GM10266 (cell line): ENCODE measurements at regions not wholly inside any gene's neighbourhood (a gene's known extent, or its start where the extent isn't known, plus 50 kb on each side); places are given as distances from the start of the nearest gene placed in this dataset.
"Not testable (repeated sequence)": the region's sequence is repeated elsewhere in the genome, so short reads cannot be mapped to it uniquely, and the experiment has no call there.

ENCODE experiments used
- DNase-seq: peaks from one replicate; pipeline ENCODE4 v3.0.0; 2012; ENCODE audit errors: extremely low spot score
- TF ChIP-seq, protein P1 (sequence below): IDR thresholded peaks from 2 replicates; pipeline ENCODE4 v1.5.1; 2012; ENCODE audit warnings: mild to moderate bottlenecking, low read depth; ENCODE audit not compliant: control insufficient read depth, insufficient read depth; ENCODE audit errors: missing control alignments

DNA sequence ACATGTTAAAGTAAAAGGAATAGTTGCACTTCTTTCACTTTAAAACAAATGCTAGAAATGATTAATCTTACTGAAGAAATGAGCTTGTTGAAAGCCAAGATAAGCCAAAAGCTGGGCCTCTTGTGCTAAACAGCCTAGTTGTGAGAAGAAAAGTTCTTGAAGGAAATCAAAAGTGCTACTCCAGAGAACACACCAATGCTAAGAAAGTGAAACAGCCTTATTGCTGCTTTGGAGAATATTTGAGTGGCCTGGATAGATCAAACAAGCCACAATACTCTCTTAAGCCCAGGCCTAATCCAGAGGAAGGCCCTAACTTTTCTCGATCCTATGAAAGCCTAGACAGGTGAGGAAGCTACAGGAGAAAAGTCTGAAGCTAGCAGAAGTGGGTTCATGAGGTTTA lies 967.9 kb upstream of the INTU start:
- no peak for DNase-seq
- TF ChIP-seq, protein P1, sequence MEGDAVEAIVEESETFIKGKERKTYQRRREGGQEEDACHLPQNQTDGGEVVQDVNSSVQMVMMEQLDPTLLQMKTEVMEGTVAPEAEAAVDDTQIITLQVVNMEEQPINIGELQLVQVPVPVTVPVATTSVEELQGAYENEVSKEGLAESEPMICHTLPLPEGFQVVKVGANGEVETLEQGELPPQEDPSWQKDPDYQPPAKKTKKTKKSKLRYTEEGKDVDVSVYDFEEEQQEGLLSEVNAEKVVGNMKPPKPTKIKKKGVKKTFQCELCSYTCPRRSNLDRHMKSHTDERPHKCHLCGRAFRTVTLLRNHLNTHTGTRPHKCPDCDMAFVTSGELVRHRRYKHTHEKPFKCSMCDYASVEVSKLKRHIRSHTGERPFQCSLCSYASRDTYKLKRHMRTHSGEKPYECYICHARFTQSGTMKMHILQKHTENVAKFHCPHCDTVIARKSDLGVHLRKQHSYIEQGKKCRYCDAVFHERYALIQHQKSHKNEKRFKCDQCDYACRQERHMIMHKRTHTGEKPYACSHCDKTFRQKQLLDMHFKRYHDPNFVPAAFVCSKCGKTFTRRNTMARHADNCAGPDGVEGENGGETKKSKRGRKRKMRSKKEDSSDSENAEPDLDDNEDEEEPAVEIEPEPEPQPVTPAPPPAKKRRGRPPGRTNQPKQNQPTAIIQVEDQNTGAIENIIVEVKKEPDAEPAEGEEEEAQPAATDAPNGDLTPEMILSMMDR, result no peak

DNA sequence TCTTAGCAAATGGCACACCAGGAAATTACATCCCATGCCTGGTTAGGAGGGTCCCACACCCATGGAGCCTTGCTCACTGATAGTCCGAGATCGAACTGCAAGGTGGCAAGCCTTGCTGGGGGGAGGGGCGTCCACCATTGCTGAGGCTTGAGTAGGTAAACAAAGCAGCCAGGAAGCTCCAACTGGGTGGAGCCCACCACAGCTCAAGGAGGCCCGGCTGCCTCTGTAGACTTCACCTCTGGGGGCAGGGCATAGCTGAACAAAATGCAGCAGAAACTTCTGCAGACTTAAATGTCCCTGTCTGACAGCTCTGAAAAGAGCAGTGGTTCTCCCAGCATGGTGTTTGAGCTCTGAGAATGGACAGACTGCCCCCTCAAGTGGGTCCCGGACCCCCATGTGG lies 962.7 kb upstream of the INTU start:
- DNase-seq, result not testable (repeated sequence)

DNA sequence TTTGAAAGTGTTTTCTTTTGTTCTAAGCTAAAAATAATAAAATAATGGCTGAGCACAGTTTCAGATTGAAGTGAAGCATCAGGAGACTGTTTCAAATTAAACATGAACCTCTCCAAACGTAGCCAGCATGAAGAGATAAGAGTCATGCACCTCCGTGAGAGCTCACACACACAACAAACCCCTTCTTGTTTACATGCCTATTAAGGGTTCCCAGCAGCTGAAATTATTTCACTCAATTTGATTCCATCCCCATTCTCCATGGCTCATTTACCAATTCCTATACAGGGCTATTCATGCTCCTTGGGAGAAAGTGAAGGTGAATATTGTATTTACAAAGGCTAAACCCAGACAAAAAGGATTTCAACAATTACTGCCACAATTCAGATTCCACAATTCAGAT lies 954.1 kb upstream of the INTU start:
- TF ChIP-seq, protein P1, result no peak
- DNase-seq, result no peak

DNA sequence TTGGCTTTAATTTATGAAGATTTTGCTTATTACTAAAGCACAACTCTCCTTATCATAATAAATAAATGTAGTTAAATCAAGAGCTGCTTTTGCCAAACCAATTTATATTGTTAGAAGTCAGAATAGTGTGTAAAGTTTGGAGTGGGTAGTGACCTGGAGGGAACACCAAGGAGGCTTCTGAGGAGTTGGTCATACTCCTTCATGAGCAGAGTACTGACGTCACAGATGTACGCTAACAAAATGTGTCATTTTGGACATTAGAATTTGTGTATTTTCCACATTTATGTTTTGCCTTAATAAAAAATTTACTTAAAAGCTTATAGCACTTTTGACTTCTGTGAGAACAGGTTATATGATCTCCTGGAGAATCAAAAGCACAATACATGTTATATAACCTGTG lies 953.5 kb upstream of the INTU start:
- TF ChIP-seq, protein P1, result no peak
- DNase-seq, result no peak

DNA sequence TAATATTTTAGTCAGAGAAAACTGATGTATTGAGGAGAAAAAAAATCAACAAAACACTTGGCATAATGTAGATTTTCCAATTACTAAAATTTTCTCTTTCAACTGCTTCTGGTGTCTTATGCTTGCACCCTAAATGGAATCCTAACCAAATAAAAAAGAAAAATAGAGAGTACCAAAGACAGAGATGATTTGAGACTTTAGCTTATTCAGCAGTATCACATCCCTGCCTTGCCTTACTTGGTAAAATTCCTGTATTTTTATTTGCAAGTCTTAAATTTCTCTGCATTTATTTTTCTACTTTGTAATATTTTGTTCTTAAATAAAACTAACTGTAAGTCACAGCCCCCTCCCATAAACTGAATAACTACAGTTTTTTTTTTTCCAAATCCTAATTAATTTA lies 950.5 kb upstream of the INTU start:
- TF ChIP-seq, protein P1, result no peak

DNA sequence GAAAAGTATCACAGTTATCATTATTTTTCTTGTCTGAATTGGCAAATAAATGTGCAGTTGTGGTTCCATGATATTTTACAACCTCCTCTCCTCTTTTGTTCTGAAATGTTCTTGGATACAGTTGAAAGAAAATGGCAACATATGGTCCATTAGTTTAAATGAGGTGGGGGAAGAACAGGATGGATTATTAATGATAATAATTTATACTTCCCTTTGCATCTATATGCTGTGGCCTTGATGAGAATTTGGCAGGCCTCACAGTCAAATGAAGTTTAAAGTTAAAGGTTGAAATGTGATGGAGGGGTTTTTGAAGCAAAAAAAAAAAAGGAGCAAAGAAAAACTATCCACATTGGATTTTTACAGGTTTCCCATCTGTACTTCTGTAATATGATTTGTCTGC lies 946.3 kb upstream of the INTU start:
- DNase-seq, result no peak
- TF ChIP-seq, protein P1, result no peak

More for the DNA sequence above, 950.5 kb upstream of the INTU start:
- no peak for DNase-seq

DNA sequence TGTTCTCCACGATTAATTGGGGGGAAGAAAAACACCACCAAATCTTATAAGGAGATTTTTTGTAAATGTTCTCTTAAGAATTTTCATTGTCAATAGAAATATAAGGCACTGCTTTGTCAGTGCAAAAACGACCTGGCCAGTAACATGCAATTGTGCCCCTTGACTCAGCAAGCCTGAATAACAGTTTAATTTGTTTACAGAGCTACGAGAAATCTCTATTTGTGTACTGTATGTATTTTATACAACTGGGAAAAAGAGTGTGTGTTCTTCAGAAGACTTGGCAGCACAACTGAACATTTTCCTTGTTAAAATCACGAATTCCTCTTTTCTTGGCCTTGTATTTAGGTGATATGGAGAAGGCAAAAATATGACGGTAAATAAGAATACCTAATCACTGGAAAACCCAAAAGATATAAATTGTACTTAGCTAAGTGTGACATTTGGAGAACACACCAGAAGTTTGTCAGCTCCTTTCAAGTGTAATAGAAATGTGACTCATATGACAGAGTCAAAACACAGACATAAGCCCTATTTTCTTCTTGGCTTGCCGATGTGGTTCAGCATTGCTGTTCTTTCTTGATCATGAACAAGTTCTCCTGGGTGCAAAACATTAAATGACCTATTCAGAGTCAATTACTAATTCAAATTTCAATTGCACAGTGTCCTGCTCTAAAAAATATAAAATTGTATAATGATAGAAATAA lies 945.0 kb upstream of the INTU start:
- TF ChIP-seq, protein P1, result no peak
- DNase-seq, result no peak

DNA sequence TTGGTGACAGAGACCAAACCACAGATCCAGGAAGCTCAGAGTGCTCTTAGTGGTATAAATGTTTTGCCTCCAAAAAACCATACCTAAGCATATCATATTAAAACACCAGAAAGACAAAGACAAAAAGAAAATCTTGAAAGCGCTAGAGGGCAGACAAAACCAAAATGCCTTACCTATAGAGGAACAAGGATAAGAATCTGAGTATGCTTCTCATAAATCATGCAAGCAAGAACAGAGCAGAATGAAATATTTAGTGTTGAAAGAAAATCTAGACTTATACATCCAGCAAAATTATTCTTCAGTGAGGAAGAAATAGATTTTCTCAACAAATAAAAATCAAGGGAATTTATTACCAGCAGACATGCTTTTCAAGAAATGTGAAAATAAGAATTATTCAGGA lies 941.0 kb upstream of the INTU start:
- TF ChIP-seq, protein P1, result no peak
- no peak for DNase-seq
